GM19240 (cell line): ENCODE measurements at regions not wholly inside any gene's neighbourhood (a gene's known extent, or its start where the extent isn't known, plus 50 kb on each side); places are given as distances from the start of the nearest gene placed in this dataset.

Source experiments
- DNase-seq: peaks from one replicate; pipeline ENCODE4 v3.0.0; 2011; ENCODE audit warnings: low spot score; ENCODE audit not compliant: insufficient read length

- DNase-seq: no peak
These were observed 550.4 kb downstream of the TCERG1L start for GRCh38 chr10:130761032-130761575.

- no peak for DNase-seq
These were observed 549.7 kb downstream of the TCERG1L start for GRCh38 chr10:130761788-130762301.

- DNase-seq: no peak
These were observed 549.0 kb downstream of the TCERG1L start for GRCh38 chr10:130762491-130762890.

GRCh38 chr10:130763071-130763470 is 548.5 kb downstream of the TCERG1L start:
- no peak for DNase-seq

GRCh38 chr10:130763491-130763890 is 548.0 kb downstream of the TCERG1L start:
- DNase-seq: no peak

- DNase-seq: no peak
These were observed 546.9 kb downstream of the TCERG1L start for GRCh38 chr10:130764651-130765050.

GRCh38 chr10:130766071-130766470 is 545.5 kb downstream of the TCERG1L start:
- DNase-seq: no peak

- DNase-seq: no peak
These were observed 544.3 kb downstream of the TCERG1L start for GRCh38 chr10:130767116-130767730.

- no peak for DNase-seq
These were observed 542.1 kb downstream of the TCERG1L start for GRCh38 chr10:130769146-130770017.

- DNase-seq: no peak
These were observed 541.4 kb downstream of the TCERG1L start for GRCh38 chr10:130770018-130770630.

GRCh38 chr10:130771491-130771946 is 540.0 kb downstream of the TCERG1L start:
- DNase-seq: no peak

- DNase-seq: no peak
These were observed 539.5 kb downstream of the TCERG1L start for GRCh38 chr10:130772056-130772455.

GRCh38 chr10:130772676-130773075 is 538.8 kb downstream of the TCERG1L start:
- DNase-seq: no peak

- DNase-seq: no peak
These were observed 537.6 kb downstream of the TCERG1L start for GRCh38 chr10:130773941-130774340.

GRCh38 chr10:130774871-130775270 is 536.6 kb downstream of the TCERG1L start:
- no peak for DNase-seq

- DNase-seq: no peak
These were observed 536.2 kb downstream of the TCERG1L start for GRCh38 chr10:130775311-130775710.

- no peak for DNase-seq
These were observed 534.8 kb downstream of the TCERG1L start for GRCh38 chr10:130776724-130777123.

- DNase-seq: no peak
These were observed 533.9 kb downstream of the TCERG1L start for GRCh38 chr10:130777507-130778165.

GRCh38 chr10:130778166-130778545 is 533.4 kb downstream of the TCERG1L start:
- no peak for DNase-seq

GRCh38 chr10:130780763-130781162 is 530.8 kb downstream of the TCERG1L start:
- DNase-seq: no peak

- DNase-seq: no peak
These were observed 530.3 kb downstream of the TCERG1L start for GRCh38 chr10:130781206-130781605.
